ENCODE measurements at regions not wholly inside any gene's neighbourhood (a gene's known extent, or its start where the extent isn't known, plus 50 kb on each side); places are given as distances from the start of the nearest gene placed in this dataset.

DNA sequence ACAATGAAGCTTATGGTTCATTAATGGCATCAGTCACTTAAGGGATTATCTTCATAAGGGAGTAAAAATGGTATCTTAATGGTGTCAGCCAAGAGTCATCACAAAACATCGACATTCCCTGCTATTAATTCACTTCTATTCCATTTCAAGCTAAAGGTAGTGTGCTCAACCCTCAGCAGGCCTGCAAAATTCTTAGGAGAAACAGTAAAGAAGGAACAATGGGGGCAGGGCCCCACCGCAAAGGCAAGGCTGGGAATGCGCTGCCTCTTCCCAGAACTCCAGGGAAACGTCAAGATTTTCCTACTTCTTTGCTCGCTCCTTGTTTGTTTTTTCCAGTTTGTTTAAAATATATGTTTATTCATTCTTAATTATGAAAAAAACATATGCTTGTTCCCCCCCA is 187.3 kb upstream of the TSC22D2 start:
- TF ChIP-seq, protein P1, sequence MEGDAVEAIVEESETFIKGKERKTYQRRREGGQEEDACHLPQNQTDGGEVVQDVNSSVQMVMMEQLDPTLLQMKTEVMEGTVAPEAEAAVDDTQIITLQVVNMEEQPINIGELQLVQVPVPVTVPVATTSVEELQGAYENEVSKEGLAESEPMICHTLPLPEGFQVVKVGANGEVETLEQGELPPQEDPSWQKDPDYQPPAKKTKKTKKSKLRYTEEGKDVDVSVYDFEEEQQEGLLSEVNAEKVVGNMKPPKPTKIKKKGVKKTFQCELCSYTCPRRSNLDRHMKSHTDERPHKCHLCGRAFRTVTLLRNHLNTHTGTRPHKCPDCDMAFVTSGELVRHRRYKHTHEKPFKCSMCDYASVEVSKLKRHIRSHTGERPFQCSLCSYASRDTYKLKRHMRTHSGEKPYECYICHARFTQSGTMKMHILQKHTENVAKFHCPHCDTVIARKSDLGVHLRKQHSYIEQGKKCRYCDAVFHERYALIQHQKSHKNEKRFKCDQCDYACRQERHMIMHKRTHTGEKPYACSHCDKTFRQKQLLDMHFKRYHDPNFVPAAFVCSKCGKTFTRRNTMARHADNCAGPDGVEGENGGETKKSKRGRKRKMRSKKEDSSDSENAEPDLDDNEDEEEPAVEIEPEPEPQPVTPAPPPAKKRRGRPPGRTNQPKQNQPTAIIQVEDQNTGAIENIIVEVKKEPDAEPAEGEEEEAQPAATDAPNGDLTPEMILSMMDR (optimal IDR thresholded peaks at IDR 0.05 in 1 of 3, IDR thresholded peaks at IDR 0.05 in 1 of 3, conservative IDR thresholded peaks at IDR 0.05 in 1 of 3; ENCODE audit: extremely low read depth in 1 of 3, insufficient read depth in 2 of 3, low read length in 3 of 3), result no peak
- no peak for TF ChIP-seq EZH2 (IDR thresholded peaks at IDR 0.05; ENCODE audit: low read length)
